Activated CD8-positive, alpha-beta memory T cell treated with anti-CD3 and anti-CD28 coated beads, Interleukin-2, amount 50 U/mL, for 48 hours (primary cell): ENCODE measurements at regions not wholly inside any gene's neighbourhood (a gene's known extent, or its start where the extent isn't known, plus 50 kb on each side); places are given as distances from the start of the nearest gene placed in this dataset.

Experiments
- DNase-seq: peaks from one replicate; pipeline ENCODE4 v3.0.0-alpha.2; 2020

DNA sequence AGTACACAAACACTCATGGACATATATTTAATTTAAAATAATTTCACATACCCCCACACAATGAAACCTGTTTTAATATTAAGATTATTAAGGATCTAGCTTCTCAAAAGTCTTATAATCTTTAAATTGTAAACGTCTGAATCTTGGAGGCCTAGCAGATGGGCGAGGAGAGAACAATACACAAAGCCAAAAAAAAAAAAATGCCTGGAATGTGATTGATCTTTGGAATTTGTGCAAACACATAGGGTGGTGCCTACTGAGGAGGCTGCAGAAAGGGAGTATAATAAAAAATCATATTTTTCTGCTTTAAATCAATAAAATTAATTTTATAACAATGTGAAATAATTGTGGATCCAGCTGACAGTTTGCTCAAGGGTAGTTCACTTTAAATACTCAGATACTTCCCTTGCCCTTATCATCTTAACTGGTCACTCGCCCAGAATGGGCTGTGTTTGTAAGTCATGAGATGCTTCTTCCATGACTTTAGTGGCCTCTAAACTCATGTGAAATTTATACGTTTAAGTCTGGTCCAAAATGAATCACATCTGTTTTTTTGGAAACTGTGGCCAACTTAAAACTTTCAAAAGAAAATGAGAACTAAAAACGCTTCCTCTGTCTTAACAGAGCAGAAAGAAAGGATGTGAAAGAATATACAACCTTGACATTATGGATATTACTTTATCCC, 802.8 kb upstream of the CXADR start:
- DNase-seq, result no peak

DNA sequence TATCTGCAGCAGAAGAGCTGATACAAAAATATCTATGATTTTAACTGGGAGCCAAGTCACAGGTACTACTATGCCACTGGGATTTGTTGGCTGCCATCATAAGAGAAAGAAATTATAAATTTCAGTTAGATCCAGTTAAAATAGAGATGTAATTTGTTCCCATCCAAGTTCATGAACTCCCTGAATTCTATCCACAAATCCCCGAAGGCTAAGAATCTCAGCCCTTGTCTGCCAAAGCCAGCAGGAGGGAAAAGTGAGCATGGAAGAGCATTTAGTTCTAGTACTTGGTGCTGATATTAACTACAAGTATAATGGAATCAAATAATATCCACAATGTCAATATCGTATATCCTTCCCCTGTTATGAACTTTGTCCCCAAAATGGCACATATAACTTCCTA, 801.1 kb upstream of the CXADR start:
- DNase-seq, result no peak

DNA sequence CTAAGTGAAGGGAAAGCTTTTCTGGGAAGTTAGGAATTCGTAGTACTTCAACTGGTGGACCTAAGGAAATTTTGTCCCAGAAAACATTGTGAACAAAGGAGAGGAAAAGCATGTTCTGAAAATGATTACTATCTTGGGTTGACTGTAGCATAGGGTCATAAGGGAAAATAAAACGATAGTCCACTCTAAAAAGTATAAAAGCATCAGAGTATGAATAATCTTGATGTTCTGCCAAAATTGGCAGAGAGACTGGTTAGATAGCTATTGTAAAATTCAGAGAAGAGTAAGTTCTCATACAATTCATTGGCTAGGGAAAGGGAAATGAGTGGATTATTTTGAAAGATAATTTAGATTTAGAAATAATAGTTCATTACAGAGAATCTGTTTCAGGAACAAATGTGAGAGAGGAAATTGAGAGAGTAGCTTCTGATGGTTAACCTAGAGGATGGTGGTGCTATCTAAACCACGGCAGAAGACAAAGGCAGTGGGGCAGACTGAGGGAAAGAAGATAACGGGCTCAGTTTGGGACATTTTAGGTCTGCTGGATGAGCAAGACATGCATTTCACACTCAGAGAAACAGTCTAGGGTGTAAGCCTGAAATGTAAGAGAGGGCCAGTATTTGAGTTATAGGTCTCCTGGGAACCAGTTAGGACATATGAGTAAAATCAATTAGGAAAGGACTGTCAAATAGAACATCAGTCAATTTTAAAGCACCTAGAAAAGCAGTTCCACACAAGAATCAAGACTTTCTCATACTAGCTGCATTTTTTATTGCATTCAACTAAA, 799.3 kb upstream of the CXADR start:
- no peak for DNase-seq

DNA sequence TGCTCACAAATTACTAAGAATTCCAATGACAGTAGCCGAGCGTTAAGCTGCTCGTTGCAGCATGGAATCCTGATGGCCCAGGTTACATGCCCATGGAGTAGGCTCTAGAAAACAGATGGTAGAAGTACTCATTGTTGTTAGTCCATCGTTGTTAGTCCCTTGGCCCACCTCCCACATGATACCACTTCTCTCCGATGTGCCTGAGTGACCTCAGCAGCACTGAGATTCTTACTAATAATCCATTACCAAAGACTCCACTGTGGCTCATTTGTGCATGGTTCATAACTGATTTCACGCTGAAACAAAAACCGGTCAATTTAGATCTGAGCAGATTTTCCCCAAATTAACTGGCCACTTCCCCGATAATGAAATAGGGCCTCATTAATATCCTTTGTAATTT, 772.3 kb upstream of the CXADR start:
- no peak for DNase-seq

DNA sequence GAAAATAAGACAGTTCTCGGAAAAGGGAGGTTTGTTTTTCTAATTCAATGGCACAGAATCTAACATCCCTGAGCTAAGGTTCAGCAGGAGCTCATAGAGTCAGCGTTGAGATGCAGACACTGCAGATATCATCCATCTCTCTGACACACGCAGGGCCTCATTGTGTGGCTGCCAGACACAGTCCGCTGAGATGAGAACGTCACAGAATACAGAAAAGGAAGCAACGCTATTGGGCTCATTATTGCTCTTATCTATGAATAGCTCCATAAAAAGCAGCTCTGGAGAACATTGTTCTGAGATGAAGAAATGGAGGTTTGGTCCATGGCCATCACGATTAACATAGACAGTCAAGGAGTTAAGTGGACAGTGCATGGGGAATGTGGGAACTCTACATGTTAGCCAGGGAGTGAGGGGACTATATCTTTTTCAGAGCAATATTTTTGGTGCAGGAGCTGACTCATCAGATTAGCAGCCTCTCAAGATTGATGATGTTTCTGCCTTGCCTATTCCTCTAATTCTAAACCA, 771.6 kb upstream of the CXADR start:
- DNase-seq, result no peak

DNA sequence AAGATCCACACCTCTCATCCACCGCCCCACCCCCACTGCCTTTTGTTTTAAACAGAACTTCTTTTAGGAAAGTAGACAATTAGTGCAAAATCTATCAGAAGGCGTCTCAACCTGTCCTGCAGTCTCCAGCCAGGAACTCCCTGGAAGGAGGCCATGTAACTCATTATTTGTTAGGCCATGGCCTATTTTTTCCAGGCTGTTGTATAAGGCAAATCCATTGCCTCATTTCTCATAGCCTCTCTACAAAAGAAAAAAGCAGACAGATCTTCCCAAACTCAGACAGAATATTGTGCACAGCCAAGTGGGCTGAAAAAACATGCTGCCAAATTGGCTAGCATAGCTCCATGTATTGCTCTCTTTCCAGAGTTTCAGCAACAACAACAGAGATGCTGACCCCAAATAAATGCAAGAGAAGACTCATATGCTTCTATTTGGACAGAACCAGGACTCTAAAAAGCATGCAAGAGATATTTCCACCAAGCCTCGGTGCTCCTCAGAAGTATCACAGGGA, 770.7 kb upstream of the CXADR start:
- DNase-seq, result no peak

DNA sequence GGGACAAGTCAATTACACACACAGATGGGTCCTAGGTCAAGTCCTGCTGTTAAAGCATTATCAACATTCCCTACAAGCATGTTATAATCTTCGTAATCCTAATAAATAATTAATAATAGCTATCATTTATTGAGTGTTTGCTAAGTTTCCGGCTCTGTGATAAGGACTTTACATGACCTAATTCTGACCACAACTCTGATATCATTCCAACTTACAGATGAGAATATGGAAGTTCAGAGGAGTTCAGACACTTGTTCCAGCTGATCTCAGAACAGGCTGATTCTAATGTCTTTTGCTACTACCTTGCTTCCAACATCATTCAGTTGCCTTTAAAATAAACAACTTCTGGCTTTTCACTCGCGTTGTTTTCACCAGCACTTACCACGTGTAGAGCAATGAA, 770.1 kb upstream of the CXADR start:
- DNase-seq, result no peak

DNA sequence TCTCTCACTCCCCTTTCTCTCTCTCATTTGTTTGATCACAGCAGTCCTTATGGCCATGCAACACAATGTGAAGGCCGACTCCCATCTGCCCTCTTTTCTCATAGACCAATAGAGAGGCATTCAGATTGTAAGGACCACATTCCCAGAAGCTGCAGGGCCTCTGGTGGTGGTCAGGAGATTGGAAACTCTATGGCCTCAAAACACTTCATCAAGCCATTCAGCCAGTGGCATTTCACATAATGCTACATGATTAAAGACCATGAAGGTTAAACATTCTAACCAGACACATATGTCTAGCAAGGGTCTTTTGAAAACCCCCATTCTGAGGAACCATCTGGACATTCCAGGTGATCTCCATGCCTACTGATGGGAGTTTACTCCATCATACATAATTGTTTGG, 769.5 kb upstream of the CXADR start:
- DNase-seq, result no peak

DNA sequence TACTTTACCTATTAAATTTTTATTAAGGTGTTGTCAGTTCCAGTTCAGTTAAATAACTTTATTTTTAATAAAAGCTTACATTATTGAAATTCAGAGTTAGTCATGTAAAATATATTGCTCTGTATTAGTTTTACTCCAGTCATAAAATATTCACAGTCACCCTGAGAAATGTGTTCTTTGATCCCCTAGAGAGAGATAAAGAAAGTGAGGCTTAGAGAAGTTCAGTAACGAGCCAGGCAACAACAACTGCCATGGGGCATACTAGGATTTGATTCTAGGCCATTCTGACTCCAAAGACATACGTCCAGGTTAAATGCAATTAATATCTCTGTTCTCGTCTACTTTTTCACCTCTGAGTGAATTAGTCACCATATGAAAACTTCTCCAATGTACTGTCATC, 761.9 kb upstream of the CXADR start:
- no peak for DNase-seq

DNA sequence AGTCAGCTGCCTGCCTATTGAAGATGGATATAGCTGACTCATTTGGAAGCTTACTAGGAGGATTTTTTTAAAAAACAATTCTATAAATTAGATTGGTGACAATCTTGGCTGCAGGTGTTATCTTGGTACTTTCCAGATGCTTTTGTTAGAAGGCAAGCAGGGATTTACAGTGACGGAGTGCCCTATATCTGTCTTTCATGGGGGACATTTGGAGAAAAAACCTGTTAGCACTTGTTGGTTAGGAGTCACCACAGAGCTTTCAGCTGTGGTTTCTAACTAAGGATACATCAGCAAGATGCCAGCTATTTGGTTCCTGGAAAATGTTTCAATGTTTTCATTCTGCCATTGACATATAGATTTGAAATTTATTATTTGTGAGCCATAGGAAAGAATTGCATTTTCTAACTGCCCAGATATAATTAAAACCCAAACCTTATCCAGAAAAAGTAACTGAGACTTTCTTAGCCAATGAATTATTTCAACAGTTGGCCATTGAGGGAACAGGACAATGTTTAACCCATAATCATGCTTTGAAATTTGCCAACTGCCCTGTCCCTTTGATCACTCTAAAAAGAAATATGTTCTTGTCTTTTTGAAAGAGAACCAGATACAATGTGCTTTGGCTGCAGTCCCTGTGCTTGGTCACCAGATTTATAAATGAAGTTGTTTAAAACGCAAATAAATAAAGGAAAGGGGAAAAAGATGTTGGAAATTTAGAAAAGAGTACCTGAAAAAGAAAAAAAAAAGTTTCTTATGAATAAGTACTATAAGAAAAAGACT, 761.0 kb upstream of the CXADR start:
- DNase-seq, result no peak

DNA sequence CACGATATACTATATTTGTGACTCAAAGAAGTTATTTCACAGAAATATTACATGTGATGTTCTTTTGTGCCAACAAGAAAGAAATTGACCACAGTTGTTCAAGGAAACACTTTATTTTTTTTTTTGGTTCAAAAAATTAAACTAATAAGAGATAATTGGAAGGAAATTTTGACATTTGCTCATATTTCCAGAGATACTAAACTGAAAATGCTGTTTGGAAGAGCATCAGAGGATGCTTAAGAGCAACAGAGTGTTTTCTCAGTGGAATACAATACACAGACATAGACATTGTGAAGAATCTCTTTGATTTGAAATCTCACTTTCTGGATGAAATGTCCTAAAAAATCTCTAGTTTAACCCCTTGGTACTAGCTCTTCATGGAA, 760.4 kb upstream of the CXADR start:
- no peak for DNase-seq

DNA sequence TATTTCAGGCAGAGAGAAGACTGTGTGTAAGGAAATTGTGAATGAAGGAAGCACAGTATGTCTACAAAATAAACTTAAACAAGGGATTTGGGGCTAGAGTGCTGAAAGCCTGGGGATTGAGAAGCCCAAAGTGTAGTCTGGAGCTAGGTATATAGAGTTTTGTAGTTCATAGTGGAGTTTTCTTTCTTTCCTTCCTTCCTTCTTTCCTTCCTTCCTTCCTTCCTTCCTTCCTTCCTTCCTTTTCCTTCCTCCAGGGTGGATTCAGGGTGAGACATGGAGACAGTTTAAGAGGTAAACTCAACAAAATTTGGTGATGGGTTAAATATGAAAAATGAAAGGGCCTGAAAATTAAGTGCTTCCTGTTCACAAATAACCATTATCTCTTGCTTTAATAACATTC, 757.8 kb upstream of the CXADR start:
- no peak for DNase-seq

DNA sequence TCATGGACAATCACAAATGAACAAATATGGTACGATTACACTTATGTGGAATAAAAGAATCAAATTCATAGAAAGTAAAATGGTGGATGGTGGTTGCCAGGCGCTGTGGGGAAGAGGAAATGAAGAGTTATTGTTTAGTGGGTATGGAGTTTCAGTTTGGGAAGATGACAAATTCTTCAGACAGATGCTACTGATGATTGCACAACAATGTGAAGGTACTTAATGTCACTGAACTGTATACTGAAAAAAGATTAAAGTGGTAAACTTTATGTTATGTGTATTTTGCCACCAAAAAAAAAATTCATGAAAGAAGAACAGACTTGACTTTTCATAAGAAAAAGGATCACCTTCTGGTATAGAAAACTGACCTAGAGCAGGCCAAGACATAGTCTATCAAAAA, 745.6 kb upstream of the CXADR start:
- no peak for DNase-seq

DNA sequence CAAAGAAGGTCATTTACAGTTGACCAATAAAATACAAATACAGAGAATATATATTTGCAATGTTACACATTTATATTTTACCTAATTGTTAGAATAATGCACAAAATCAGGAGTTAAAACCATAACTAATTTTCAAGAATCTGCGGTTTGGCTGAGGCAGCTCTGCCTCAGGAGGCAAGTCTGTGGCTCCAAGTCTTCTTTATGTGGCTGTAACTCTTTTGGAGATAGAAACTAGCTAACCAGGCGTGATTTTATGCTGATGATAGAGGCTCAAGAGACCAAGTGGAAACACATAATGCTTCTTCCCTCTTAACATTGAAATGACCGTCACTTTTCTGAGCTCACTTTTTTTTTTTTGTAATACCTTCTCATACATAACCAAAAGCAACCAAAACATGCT, 744.7 kb upstream of the CXADR start:
- DNase-seq, result no peak

DNA sequence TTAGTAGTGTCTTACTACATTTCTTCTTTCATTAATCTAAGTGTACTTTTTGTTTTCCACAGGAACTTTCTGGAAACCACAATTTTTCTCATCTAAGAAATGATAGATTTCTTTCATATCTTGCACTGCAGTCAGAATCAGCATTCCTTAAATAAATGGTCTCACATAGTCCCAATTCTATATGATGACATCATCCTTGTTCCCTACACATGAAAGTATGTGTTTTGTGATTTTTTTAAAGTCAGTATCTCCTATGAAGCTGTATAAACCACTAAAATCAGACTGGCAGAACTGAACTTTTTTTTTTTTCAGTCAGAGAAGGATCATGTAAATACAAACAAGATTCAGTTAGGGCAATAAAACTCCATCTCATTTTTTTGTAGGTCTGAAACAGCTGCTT, 742.6 kb upstream of the CXADR start:
- DNase-seq, result no peak

DNA sequence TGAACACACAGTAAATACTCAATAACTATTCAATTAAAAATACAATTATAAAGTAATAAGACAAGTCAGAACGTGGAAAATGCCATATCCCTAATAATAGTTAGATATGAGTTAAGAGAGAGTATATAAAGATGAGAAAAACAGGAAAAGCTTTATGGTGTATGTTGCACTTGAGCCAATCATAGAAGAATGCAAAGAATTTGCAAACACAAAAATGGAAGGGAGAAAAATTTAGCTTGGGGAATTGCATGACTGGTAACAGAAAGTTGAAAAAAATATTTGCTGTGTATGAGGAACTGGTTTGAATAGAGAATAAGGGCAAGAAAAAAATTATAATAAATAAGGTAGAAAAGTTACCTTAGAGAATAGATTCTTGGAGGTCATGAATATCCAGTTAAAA, 739.6 kb upstream of the CXADR start:
- DNase-seq, result no peak

DNA sequence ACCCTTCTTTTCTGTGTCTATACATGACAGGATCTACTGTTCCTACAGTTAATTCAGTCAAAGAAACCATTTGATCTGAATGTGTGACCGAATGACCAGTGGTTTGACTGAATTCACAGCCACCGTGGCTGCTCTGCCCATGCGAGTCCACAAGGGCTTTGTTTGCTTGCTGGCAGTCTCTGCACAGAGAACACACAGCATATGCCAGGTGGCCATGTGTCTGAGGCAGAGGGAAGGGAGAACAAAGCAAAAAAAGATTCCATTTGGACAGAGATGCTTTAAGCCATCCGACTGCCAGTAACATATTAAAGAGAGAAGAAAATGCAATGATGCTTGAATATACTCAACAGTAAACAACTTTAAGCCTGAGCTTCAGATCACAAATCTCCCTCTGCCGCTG, 737.8 kb upstream of the CXADR start:
- no peak for DNase-seq

DNA sequence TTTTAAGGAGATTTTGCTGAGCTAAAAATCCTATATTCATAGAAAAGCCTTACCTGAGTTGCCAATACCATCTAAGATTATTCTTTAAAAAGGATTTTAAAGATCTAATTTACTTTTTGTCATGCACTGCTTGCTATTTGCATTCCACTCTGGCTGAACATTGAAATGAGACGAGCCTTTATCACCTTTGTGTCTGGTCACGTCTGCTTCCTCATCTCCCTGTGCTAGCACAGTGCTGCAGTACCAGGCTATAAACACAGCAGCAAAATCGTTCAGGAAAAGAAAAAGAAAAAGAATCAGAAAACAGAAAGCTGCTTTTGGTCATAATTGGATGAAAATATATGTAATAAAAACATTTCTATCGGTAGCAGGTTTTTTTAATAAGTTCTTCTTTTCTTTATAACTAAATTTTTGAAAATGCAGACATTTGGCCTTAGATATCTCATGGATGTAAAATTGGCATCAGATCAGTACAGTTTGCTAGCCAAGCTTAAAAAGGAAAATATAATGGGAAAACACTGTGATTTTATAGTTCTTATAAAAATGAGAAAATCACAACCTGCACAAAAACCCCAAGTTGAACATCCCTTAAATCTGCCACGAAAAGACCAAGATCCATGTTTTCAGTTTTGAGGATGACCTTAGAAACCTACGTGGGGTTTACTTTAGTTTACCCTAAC, 735.7 kb upstream of the CXADR start:
- no peak for DNase-seq

DNA sequence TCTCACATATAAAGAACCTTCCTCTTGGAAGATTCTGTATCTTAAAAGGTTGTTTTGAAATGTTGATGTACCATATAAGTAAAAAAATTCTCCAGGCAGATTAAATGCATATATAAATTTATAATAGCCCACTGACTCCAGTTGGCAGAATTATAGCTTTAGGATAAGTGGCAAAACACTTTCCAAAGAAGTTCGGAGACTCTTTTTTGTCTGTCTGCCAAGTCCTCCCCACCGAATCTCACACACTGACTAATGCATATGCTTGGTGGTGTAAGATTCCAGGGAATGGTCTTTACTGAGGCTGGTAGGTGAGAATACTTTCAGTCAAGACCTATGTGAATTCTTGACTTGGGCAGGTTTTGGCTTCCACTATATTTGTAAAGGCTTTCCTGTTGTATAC, 724.3 kb upstream of the CXADR start:
- no peak for DNase-seq

DNA sequence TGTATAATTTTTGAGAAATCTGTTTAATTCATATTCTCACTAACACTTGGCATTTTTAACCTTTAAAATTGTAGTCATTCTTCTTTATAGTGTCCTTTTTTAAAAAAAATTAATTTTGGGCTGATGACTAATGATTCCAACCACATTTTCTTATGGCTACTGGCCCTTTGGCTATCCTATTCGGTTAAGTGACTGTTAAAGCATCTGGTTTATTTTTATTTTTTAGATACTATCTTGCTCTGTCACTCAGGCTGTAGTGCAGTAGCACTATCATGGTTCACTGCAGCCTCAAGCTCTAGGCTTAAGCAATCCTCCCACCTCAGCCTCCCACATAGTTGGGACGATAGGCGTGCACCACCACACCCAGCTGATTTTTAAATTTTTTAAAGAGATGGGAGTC, 723.2 kb upstream of the CXADR start:
- no peak for DNase-seq

DNA sequence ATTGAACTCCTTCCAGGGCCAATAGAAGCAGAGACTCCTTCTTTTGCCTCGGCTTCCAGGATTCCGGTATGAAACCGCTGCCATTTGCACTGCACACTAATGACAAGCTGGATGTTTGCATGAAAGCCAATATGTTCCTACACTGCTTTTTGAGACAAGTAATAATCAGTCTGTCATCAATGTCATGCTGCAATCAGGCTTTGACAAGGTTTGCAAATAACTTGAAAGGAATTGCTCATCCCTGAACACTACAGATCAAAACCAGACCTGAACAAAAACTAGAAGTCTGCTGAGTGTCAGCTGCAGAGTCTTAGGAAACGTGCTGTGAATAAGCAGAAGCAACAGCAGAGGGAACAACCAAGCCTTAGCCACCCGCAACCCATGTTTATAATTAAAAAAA, 720.7 kb upstream of the CXADR start:
- DNase-seq, result no peak

DNA sequence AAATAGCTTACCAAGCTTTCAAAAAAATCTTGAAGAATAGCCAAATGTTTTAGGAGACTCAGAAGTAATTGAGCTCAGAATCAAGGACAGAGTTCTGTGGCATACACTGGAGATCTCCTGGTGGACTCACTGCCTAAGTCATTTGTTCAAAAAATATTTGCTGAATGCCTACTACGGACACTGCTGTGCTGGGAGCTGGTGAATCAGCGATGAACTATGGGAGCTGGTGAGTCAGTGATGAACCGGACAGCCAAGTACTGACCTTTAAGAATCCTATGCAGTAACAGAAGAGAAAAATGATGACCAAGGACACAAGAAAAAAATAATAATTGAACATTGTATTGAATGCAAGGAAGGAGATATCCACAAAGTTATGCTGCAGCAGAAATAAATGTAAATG, 717.9 kb upstream of the CXADR start:
- DNase-seq, result no peak

DNA sequence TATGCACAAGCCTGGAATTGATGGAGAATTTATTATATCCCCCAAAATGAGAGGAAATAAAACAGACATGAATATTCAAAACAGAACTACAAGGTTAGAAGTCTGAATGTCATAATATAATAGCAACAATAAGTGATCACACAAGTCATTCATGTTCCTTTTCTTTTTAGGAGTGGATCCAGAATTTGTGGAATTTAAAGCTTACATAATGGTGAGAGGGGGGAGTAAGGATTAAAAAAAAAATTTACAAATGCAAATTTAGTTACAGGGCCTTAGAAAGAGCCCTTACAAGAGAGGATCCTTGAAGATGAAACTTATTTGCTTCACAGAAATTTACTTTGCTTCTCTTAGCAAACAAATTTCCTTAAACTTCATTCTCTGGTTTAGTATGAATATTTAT, 716.1 kb upstream of the CXADR start:
- no peak for DNase-seq
